Calu3 (cell line): ENCODE measurements at regions not wholly inside any gene's neighbourhood (a gene's known extent, or its start where the extent isn't known, plus 50 kb on each side); places are given as distances from the start of the nearest gene placed in this dataset.

ENCODE experiments used
- BruUV-seq: library from RNA; stranded (reverse); fragments of 400-500 nt; replicated peaks from 2 replicates; lab custom pipeline; 2021; lab: Mats Ljungman, UMichigan
- CTCF ChIA-PET: fragments of 300-600 bp; sonication (Branson Sonifier 250); formaldehyde crosslinking; loops from one replicate; lab custom pipeline; 2022; ENCODE audit warnings: antibody characterized with exemption; lab: Charles Lee
- DNase-seq: peaks from one replicate; pipeline ENCODE4 v3.0.0; 2022
- H3K27ac Mint-ChIP-seq: one replicate; pipeline ENCODE4 v1.8.0; 2022; ENCODE audit warnings: mixed read lengths; ENCODE audit not compliant: unreplicated experiment
- H3K27me3 Mint-ChIP-seq: one replicate; pipeline ENCODE4 v1.8.0; 2022; ENCODE audit warnings: mixed read lengths; ENCODE audit not compliant: unreplicated experiment
- H3K36me3 Mint-ChIP-seq: one replicate; pipeline ENCODE4 v1.8.0; 2022; ENCODE audit warnings: mild to moderate bottlenecking, moderate library complexity, mixed read lengths; ENCODE audit not compliant: insufficient read depth, unreplicated experiment
- H3K4me1 Mint-ChIP-seq: one replicate; pipeline ENCODE4 v1.8.0; 2022; ENCODE audit warnings: mild to moderate bottlenecking, low read depth, mixed read lengths; ENCODE audit not compliant: unreplicated experiment
- H3K4me3 Mint-ChIP-seq: one replicate; pipeline ENCODE4 v1.8.0; 2022; ENCODE audit warnings: mild to moderate bottlenecking, low read depth, moderate library complexity, mixed read lengths; ENCODE audit not compliant: unreplicated experiment
- H3K9me3 Mint-ChIP-seq: one replicate; pipeline ENCODE4 v1.8.0; 2022; ENCODE audit warnings: low read depth, mixed read lengths; ENCODE audit not compliant: unreplicated experiment
- CTCF ChIP-seq: fragments of 200-600 bp; IDR thresholded peaks from one replicate; pipeline ENCODE4 v1.8.0; 2022; ENCODE audit warnings: antibody characterized with exemption; ENCODE audit not compliant: unreplicated experiment
- intact Hi-C: fragments of 100-400 bp; cut with micrococcal nuclease; formaldehyde crosslinking; loops from one replicate; pipeline ENCODE4 v1.10.0; 2022; ENCODE audit not compliant: unreplicated experiment

GRCh38 chr4:126386512-126386911 is 1071.8 kb downstream of the FAT4 start:
- intact Hi-C loops, result no loop called here
- Mint-ChIP-seq H3K4me1 (no peaks in the 10 kb centered on the region), H3K4me3 (no peak overlapping the region), H3K36me3 (no peaks in the 10 kb centered on the region), H3K27ac (no peak overlapping the region), H3K27me3 (no peaks in the 10 kb centered on the region), H3K9me3 (no peaks in the 10 kb centered on the region)
- TF ChIP-seq CTCF, result no peak
- no TSS peak for BruUV-seq
- CTCF ChIA-PET, result no interaction called here
- no peak for DNase-seq

GRCh38 chr4:126395664-126396063 is 1080.9 kb downstream of the FAT4 start:
- intact Hi-C loops, result loop anchor here (5.0 kb wide), 1 partner anchor 1082 kb away; no protein-coding TSS in a partner anchor
- no TSS peak for BruUV-seq
- H3K4me1 Mint-ChIP-seq, result no peaks in the 10 kb centered on the region
- DNase-seq, result no peak
- no peaks in the 10 kb centered on the region for H3K36me3 Mint-ChIP-seq
- H3K27ac Mint-ChIP-seq, result no peak overlapping the region
- no peak overlapping the region for H3K4me3 Mint-ChIP-seq
- CTCF ChIA-PET, result no interaction called here
- no peak for TF ChIP-seq CTCF
- no peaks in the 10 kb centered on the region for H3K9me3 Mint-ChIP-seq
- H3K27me3 Mint-ChIP-seq, result no peaks in the 10 kb centered on the region

GRCh38 chr4:126396121-126396520 is 1081.4 kb downstream of the FAT4 start:
- no peaks in the 10 kb centered on the region for H3K9me3 Mint-ChIP-seq
- CTCF ChIA-PET, result no interaction called here
- H3K4me3 Mint-ChIP-seq, result no peak overlapping the region

GRCh38 chr4:126396703-126397102 is 1081.9 kb downstream of the FAT4 start:
- Mint-ChIP-seq H3K36me3 (no peaks in the 10 kb centered on the region), H3K9me3 (no peaks in the 10 kb centered on the region), H3K4me3 (no peak overlapping the region), H3K4me1 (no peaks in the 10 kb centered on the region), H3K27me3 (no peaks in the 10 kb centered on the region), H3K27ac (no peak overlapping the region)
- no peak for TF ChIP-seq CTCF
- CTCF ChIA-PET, result no interaction called here
- BruUV-seq, result no TSS peak
- DNase-seq, result no peak
- intact Hi-C loops, result loop anchor here (5.0 kb wide), 1 partner anchor 1081 kb away; no protein-coding TSS in a partner anchor

More at GRCh38 chr4:126396121-126396520, 1081.4 kb downstream of the FAT4 start:
- Mint-ChIP-seq H3K36me3 (no peaks in the 10 kb centered on the region), H3K27me3 (no peaks in the 10 kb centered on the region), H3K4me1 (no peaks in the 10 kb centered on the region), H3K27ac (no peak overlapping the region)
- intact Hi-C loops, result loop anchor here (5.0 kb wide), 1 partner anchor 1081 kb away; no protein-coding TSS in a partner anchor
- TF ChIP-seq CTCF, result no peak
- DNase-seq, result no peak
- no TSS peak for BruUV-seq
